ENCODE measurements at regions not wholly inside any gene's neighbourhood (a gene's known extent, or its start where the extent isn't known, plus 50 kb on each side); places are given as distances from the start of the nearest gene placed in this dataset.

DNA sequence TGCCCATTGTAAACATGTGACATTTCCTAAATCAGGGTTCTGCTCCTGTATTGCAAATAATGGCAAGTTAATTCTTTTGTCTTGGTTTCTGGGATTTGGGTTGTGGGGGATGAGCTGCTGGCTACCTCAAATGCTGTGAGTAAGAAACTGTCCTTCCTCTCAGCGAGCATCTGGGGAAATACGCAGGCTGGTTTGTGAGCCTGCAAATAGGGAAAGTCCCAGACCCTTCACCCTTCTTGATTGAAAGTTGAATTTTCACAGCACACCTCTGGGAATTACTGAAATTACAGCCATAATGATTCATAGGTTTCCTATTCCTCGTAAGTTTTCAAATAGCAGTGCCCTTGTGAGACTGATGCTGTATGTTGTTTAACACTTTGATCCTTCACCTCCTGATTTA is 138.1 kb downstream of the TBXT start:
- intact Hi-C loops (cut with micrococcal nuclease; ENCODE audit: unreplicated experiment) (no loop called here), in situ Hi-C loops (cut with HindIII; ENCODE audit: low pct_unique_long_range_greater_than_20kb, low sequenced_read_pairs) (no loop called here)
- no peaks in the 10 kb centered on the region for H3K27me3 ChIP-seq (ENCODE audit: control insufficient read depth, insufficient read depth, low read length)
- TF ChIP-seq TCF7L2 (IDR thresholded peaks at IDR 0.05; ENCODE audit: low read depth, low read length) = no peak
- TF ChIP-seq, protein P1, sequence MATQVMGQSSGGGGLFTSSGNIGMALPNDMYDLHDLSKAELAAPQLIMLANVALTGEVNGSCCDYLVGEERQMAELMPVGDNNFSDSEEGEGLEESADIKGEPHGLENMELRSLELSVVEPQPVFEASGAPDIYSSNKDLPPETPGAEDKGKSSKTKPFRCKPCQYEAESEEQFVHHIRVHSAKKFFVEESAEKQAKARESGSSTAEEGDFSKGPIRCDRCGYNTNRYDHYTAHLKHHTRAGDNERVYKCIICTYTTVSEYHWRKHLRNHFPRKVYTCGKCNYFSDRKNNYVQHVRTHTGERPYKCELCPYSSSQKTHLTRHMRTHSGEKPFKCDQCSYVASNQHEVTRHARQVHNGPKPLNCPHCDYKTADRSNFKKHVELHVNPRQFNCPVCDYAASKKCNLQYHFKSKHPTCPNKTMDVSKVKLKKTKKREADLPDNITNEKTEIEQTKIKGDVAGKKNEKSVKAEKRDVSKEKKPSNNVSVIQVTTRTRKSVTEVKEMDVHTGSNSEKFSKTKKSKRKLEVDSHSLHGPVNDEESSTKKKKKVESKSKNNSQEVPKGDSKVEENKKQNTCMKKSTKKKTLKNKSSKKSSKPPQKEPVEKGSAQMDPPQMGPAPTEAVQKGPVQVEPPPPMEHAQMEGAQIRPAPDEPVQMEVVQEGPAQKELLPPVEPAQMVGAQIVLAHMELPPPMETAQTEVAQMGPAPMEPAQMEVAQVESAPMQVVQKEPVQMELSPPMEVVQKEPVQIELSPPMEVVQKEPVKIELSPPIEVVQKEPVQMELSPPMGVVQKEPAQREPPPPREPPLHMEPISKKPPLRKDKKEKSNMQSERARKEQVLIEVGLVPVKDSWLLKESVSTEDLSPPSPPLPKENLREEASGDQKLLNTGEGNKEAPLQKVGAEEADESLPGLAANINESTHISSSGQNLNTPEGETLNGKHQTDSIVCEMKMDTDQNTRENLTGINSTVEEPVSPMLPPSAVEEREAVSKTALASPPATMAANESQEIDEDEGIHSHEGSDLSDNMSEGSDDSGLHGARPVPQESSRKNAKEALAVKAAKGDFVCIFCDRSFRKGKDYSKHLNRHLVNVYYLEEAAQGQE (IDR thresholded peaks at IDR 0.05; ENCODE audit: insufficient read depth in 1 of 2, low read depth in 2 of 2, low read length in 1 of 2) = no peak
- TF ChIP-seq SIN3A (IDR thresholded peaks at IDR 0.05; ENCODE audit: borderline replicate concordance, insufficient read depth, low read depth, low read length) = no peak
- TF ChIP-seq, protein P2, sequence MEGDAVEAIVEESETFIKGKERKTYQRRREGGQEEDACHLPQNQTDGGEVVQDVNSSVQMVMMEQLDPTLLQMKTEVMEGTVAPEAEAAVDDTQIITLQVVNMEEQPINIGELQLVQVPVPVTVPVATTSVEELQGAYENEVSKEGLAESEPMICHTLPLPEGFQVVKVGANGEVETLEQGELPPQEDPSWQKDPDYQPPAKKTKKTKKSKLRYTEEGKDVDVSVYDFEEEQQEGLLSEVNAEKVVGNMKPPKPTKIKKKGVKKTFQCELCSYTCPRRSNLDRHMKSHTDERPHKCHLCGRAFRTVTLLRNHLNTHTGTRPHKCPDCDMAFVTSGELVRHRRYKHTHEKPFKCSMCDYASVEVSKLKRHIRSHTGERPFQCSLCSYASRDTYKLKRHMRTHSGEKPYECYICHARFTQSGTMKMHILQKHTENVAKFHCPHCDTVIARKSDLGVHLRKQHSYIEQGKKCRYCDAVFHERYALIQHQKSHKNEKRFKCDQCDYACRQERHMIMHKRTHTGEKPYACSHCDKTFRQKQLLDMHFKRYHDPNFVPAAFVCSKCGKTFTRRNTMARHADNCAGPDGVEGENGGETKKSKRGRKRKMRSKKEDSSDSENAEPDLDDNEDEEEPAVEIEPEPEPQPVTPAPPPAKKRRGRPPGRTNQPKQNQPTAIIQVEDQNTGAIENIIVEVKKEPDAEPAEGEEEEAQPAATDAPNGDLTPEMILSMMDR (IDR thresholded peaks at IDR 0.05) = no peak
- no peak for TF ChIP-seq POLR2AphosphoS5 (IDR thresholded peaks at IDR 0.05; ENCODE audit: low read depth, low read length)
- DNase-seq (ENCODE audit: low read depth, low spot score) (no peak), ATAC-seq (no peak)
- no TSS peak for BruUV-seq (replicated peaks)
- no peak overlapping the region for H3K27ac ChIP-seq (ENCODE audit: low read length)
- H3K4me3 ChIP-seq (ENCODE audit: low read depth in 2 of 2, low read length in 2 of 2) = no peak overlapping the region
- no peaks in the 10 kb centered on the region for H3K9me3 ChIP-seq (ENCODE audit: control insufficient read depth, insufficient read depth, low read depth, low read length)
- CTCF ChIA-PET = interaction anchor here (0.5 kb wide), 1 partner anchor 1392 kb away, joined by 3 read pairs; no protein-coding TSS in a partner anchor
- no peaks in the 10 kb centered on the region; the same call in 1 of the 2 replicates for H3K36me3 ChIP-seq (ENCODE audit: control insufficient read depth, insufficient read depth, low read length)
- H3K4me1 ChIP-seq (ENCODE audit: control insufficient read depth, insufficient read depth, low read length) = peaks cover 9% of the 10 kb centered on the region
- POLR2A ChIA-PET = no interaction called here

DNA sequence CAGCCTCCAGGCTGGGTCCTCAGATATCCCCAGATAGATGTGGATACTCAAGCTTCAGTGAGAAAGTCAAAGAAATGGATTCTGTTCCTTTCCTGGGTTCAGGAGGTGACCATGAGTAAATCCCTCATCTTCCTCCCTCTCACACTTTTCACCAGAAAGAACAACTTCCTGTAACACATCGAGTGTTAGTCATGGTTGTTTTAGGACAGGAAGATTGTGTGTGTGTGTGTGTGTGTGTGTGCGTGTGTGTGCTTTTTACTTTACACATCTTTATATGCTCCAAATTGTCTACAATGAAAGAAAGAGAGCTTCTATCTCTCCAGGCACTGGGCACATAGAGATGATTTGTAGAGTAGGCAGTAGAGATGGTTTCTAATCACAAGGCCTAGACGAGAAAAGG is 139.9 kb downstream of the TBXT start:
- DNase-seq (ENCODE audit: low read depth, low spot score) = no peak

More for the DNA sequence above, 139.9 kb downstream of the TBXT start:
- Histone ChIP-seq H3K36me3 (ENCODE audit: control insufficient read depth, insufficient read depth, low read length) (no peaks in the 10 kb centered on the region; the same call in 1 of the 2 replicates), H3K9me3 (ENCODE audit: control insufficient read depth, insufficient read depth, low read depth, low read length) (no peaks in the 10 kb centered on the region), H3K27me3 (ENCODE audit: control insufficient read depth, insufficient read depth, low read length) (no peaks in the 10 kb centered on the region), H3K4me1 (ENCODE audit: control insufficient read depth, insufficient read depth, low read length) (peaks cover 9% of the 10 kb centered on the region), H3K4me3 (ENCODE audit: low read depth in 2 of 2, low read length in 2 of 2) (no peak overlapping the region), H3K27ac (ENCODE audit: low read length) (no peak overlapping the region)
- POLR2A ChIA-PET = interaction anchor here (0.6 kb wide), 1 partner anchor 777 kb away, joined by 3 read pairs; no protein-coding TSS in a partner anchor
- in situ Hi-C loops (cut with HindIII; ENCODE audit: low pct_unique_long_range_greater_than_20kb, low sequenced_read_pairs) = no loop called here
- TF ChIP-seq, protein P1 (IDR thresholded peaks at IDR 0.05; ENCODE audit: insufficient read depth in 1 of 2, low read depth in 2 of 2, low read length in 1 of 2) = no peak
- TF ChIP-seq SIN3A (IDR thresholded peaks at IDR 0.05; ENCODE audit: borderline replicate concordance, insufficient read depth, low read depth, low read length) (no peak), TCF7L2 (IDR thresholded peaks at IDR 0.05; ENCODE audit: low read depth, low read length) (no peak), POLR2AphosphoS5 (IDR thresholded peaks at IDR 0.05; ENCODE audit: low read depth, low read length) (no peak)
- TF ChIP-seq, protein P2 (IDR thresholded peaks at IDR 0.05) = no peak
- no TSS peak for BruUV-seq (replicated peaks)
- no peak for ATAC-seq
- CTCF ChIA-PET = interaction anchor here (0.7 kb wide), 1 partner anchor 144 kb away, joined by 5 read pairs; no protein-coding TSS in a partner anchor
- intact Hi-C loops (cut with micrococcal nuclease; ENCODE audit: unreplicated experiment) = no loop called here

Measured in Panc1 (cell line).